Esophagus muscularis mucosa (tissue), 3 donors: ENCODE measurements at regions not wholly inside any gene's neighbourhood (a gene's known extent, or its start where the extent isn't known, plus 50 kb on each side); places are given as distances from the start of the nearest gene placed in this dataset.

Experiments used
- POLR2A ChIP-seq: fragments of 450-650 bp; IDR thresholded peaks from one replicate; pipeline ENCODE4 v1.6.1; 2017; ENCODE audit warnings: antibody characterized with exemption, moderate library complexity, mild to moderate bottlenecking, low read depth
- TF ChIP-seq, protein P1 (sequence below), 3 experiments: fragments of 200-600 bp in 2 of 3; fragments of 450-650 bp in 1 of 3; sonication (generic) in 2 of 3; IDR thresholded peaks; one replicate each; pipeline ENCODE4 v1.5.1; 2017 to 2019; ENCODE audit warnings: antibody characterized with exemption in 3 of 3, mild to moderate bottlenecking in 2 of 3, moderate library complexity in 1 of 3

DNA sequence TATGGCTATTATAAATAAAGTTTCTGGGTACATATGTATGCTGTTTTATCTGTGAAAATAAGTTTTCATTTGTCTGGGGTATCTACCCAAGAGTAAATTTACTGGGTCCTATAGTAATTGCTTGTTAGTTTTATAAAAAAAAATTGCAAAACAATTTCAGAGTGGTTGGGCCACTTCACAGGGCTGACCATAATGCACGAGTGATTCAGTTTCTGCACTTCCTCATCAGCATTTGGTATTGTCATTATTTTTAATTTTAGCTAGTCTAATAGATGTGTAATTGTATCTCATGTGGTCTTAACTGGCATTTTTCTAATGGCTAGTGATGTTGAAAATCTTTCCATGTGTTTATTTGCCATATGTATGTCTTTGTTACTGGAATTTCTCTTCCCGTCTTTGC, 452.4 kb upstream of the AKR1E2 start:
- TF ChIP-seq, protein P1, sequence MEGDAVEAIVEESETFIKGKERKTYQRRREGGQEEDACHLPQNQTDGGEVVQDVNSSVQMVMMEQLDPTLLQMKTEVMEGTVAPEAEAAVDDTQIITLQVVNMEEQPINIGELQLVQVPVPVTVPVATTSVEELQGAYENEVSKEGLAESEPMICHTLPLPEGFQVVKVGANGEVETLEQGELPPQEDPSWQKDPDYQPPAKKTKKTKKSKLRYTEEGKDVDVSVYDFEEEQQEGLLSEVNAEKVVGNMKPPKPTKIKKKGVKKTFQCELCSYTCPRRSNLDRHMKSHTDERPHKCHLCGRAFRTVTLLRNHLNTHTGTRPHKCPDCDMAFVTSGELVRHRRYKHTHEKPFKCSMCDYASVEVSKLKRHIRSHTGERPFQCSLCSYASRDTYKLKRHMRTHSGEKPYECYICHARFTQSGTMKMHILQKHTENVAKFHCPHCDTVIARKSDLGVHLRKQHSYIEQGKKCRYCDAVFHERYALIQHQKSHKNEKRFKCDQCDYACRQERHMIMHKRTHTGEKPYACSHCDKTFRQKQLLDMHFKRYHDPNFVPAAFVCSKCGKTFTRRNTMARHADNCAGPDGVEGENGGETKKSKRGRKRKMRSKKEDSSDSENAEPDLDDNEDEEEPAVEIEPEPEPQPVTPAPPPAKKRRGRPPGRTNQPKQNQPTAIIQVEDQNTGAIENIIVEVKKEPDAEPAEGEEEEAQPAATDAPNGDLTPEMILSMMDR (IDR thresholded peaks at IDR 0.05), result no peak
- TF ChIP-seq POLR2A, result no peak
